BLaER1 (cell line): ENCODE measurements at regions not wholly inside any gene's neighbourhood (a gene's known extent, or its start where the extent isn't known, plus 50 kb on each side); places are given as distances from the start of the nearest gene placed in this dataset.

Experiments
- H3K27ac ChIP-seq: shearing (Covaris generic); formaldehyde crosslinking; 2 replicates; pipeline ENCODE4 v1.8.1; 2022
- H3K27me3 ChIP-seq: shearing (Covaris generic); formaldehyde crosslinking; 2 replicates; pipeline ENCODE4 v1.8.1; 2022
- H3K36me3 ChIP-seq: shearing (Covaris generic); formaldehyde crosslinking; 2 replicates; pipeline ENCODE4 v1.8.1; 2022
- H3K4me1 ChIP-seq: shearing (Covaris generic); formaldehyde crosslinking; 2 replicates; pipeline ENCODE4 v1.8.1; 2022
- H3K4me2 ChIP-seq: shearing (Covaris generic); formaldehyde crosslinking; 2 replicates; pipeline ENCODE4 v1.8.1; 2022
- H3K4me3 ChIP-seq: shearing (Covaris generic); formaldehyde crosslinking; 2 replicates; pipeline ENCODE4 v1.8.1; 2022
- H3K9ac ChIP-seq: shearing (Covaris generic); formaldehyde crosslinking; 2 replicates; pipeline ENCODE4 v1.8.1; 2022
- H3K9me3 ChIP-seq: shearing (Covaris generic); formaldehyde crosslinking; 2 replicates; pipeline ENCODE4 v1.8.1; 2022
- H4K20me1 ChIP-seq: shearing (Covaris generic); formaldehyde crosslinking; 2 replicates; pipeline ENCODE4 v1.8.1; 2022
- Cebpa-rat ChIP-seq: shearing (Covaris generic); IDR thresholded peaks from 2 replicates; pipeline ENCODE4 v1.8.1; 2022

GRCh38 chr10:2083591-2083990, 346.3 kb upstream of the ADARB2 start:
- no peaks in the 10 kb centered on the region for H3K36me3 ChIP-seq
- no peaks in the 10 kb centered on the region for H3K4me1 ChIP-seq
- no peak overlapping the region for H3K27ac ChIP-seq
- H3K9me3 ChIP-seq: peaks cover 7% of the 10 kb centered on the region
- no peak overlapping the region for H3K4me2 ChIP-seq
- no peak for TF ChIP-seq Cebpa-rat
- no peaks in the 10 kb centered on the region for H3K27me3 ChIP-seq
- no peak overlapping the region for H3K4me3 ChIP-seq
- H3K9ac ChIP-seq: no peak overlapping the region
- H4K20me1 ChIP-seq: no peaks in the 10 kb centered on the region

DNA sequence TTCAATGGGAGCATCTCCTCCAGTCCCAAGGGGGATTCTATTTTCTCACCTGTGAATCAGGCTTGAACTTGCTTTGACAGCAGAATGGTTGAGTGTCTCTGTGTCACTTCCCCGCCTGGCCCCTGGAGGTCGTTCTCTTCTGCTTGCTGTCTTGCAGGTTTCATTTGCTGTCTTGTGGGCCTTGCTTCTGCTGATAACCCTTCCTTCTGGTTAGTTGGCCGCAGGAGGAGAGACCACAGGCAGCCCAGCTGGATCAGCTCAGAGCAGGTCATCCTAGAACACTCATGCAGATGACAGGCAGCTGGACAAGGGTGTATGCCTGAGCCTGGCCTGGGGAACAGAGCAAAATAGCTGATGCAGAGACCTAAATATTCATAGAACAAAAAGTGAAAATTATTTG, 344.2 kb upstream of the ADARB2 start:
- no peaks in the 10 kb centered on the region for H3K27me3 ChIP-seq
- H3K4me1 ChIP-seq: no peaks in the 10 kb centered on the region
- no peaks in the 10 kb centered on the region for H4K20me1 ChIP-seq
- H3K9ac ChIP-seq: no peak overlapping the region
- no peaks in the 10 kb centered on the region for H3K36me3 ChIP-seq
- no peak overlapping the region for H3K4me2 ChIP-seq
- no peaks in the 10 kb centered on the region for H3K9me3 ChIP-seq
- H3K27ac ChIP-seq: no peak overlapping the region
- no peak overlapping the region for H3K4me3 ChIP-seq
- TF ChIP-seq Cebpa-rat: no peak

DNA sequence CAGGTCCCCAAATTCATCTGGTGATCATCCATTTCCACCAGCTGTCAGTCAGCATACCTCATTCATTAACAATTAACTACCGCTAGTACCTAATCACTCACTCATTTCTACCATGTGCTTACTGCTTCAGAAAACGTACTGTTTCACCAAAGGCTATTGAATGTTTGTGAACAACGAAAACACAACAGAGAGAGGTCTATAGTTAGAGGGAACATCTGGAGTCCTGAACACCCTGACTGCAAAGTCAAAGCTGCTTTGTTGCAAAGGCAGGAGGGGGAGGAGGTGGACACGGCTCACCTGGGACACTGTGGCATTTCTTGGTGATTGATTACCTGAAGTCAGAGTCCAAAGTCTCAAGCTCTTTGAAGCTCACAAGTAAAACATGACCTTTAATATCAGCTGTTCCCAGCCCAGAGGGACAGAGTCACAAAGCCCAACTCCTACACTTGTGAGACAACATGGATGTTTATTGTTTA, 342.3 kb upstream of the ADARB2 start:
- Histone ChIP-seq H3K4me3 (no peak overlapping the region), H4K20me1 (no peaks in the 10 kb centered on the region), H3K4me2 (no peak overlapping the region), H3K27ac (no peak overlapping the region), H3K4me1 (no peaks in the 10 kb centered on the region), H3K9ac (no peak overlapping the region), H3K27me3 (no peaks in the 10 kb centered on the region), H3K9me3 (no peaks in the 10 kb centered on the region), H3K36me3 (no peaks in the 10 kb centered on the region)
- TF ChIP-seq Cebpa-rat: no peak

DNA sequence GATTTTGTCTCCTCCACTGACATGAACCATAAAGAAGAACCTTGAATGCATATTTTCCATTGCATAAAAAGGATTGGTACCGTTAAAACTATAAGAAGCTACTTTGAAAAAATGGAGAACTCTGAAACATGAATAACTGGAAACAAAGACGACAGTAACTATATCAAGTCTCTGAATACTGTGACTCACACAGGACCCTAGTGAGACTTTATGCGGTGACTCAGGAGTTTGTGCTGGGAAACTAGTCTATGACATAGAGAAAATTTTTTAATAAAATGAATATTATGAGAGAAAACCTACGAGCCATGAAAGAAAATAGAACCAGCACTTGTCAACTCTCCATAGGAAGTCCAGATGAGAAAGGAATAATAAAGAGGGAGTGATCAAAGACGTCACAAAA, 339.9 kb upstream of the ADARB2 start:
- Histone ChIP-seq H3K4me1 (no peaks in the 10 kb centered on the region), H3K4me2 (no peak overlapping the region), H4K20me1 (no peaks in the 10 kb centered on the region), H3K9ac (no peak overlapping the region), H3K9me3 (no peaks in the 10 kb centered on the region), H3K36me3 (no peaks in the 10 kb centered on the region), H3K27me3 (no peaks in the 10 kb centered on the region), H3K4me3 (no peak overlapping the region), H3K27ac (no peak overlapping the region)
- TF ChIP-seq Cebpa-rat: no peak

- TF ChIP-seq Cebpa-rat: no peak
- H3K4me2 ChIP-seq: no peak overlapping the region
- no peaks in the 10 kb centered on the region for H3K9me3 ChIP-seq
- H4K20me1 ChIP-seq: no peaks in the 10 kb centered on the region
- H3K4me1 ChIP-seq: no peaks in the 10 kb centered on the region
- no peak overlapping the region for H3K9ac ChIP-seq
- no peak overlapping the region for H3K4me3 ChIP-seq
- H3K27ac ChIP-seq: no peak overlapping the region
- no peaks in the 10 kb centered on the region for H3K27me3 ChIP-seq
- H3K36me3 ChIP-seq: no peaks in the 10 kb centered on the region
Observed at GRCh38 chr10:2076528-2076927, 339.2 kb upstream of the ADARB2 start.

- TF ChIP-seq Cebpa-rat: no peak
- Histone ChIP-seq H3K9ac (no peak overlapping the region), H4K20me1 (no peaks in the 10 kb centered on the region), H3K4me1 (no peaks in the 10 kb centered on the region), H3K4me2 (no peak overlapping the region), H3K9me3 (peaks cover 21% of the 10 kb centered on the region), H3K27me3 (no peaks in the 10 kb centered on the region), H3K4me3 (no peak overlapping the region), H3K36me3 (no peaks in the 10 kb centered on the region), H3K27ac (no peak overlapping the region)
Observed at GRCh38 chr10:2067015-2067414, 329.7 kb upstream of the ADARB2 start.

- no peaks in the 10 kb centered on the region for H4K20me1 ChIP-seq
- peaks cover 7% of the 10 kb centered on the region; the same call in 1 of the 2 replicates for H3K4me1 ChIP-seq
- H3K27ac ChIP-seq: no peak overlapping the region
- H3K9me3 ChIP-seq: peaks cover 2% of the 10 kb centered on the region
- H3K4me3 ChIP-seq: no peak overlapping the region
- H3K36me3 ChIP-seq: no peaks in the 10 kb centered on the region
- H3K27me3 ChIP-seq: no peaks in the 10 kb centered on the region
- TF ChIP-seq Cebpa-rat: no peak
- H3K9ac ChIP-seq: no peak overlapping the region
- H3K4me2 ChIP-seq: no peak overlapping the region
Observed at GRCh38 chr10:2054728-2055127, 317.4 kb upstream of the ADARB2 start.

- Histone ChIP-seq H3K4me3 (no peak overlapping the region), H3K9me3 (peaks cover 11% of the 10 kb centered on the region), H3K27me3 (no peaks in the 10 kb centered on the region), H3K27ac (no peak overlapping the region), H3K4me1 (peaks cover 7% of the 10 kb centered on the region; the same call in 1 of the 2 replicates), H4K20me1 (no peaks in the 10 kb centered on the region), H3K9ac (no peak overlapping the region), H3K36me3 (no peaks in the 10 kb centered on the region), H3K4me2 (no peak overlapping the region)
- TF ChIP-seq Cebpa-rat: no peak
Observed at GRCh38 chr10:2053805-2054204, 316.5 kb upstream of the ADARB2 start.

DNA sequence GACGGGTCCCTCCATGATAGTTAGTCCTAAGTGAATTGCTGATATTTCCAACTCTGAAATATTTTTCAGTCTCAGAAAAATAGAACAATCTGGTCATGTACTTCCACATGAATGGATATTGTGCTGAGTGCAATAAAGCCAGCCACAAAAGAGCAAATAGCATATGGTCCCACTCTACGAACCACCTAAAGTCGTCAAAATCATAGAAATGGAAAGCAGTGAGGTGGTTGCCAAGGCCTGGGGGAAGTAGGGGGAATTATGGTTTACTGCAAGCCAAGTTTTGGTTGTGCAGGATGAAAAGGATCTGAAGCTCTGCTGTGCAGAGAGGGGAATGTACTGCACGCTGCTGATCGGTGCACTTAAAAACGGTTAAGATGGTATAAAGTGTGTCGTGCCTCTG, 313.8 kb upstream of the ADARB2 start:
- no peak overlapping the region for H3K27ac ChIP-seq
- no peaks in the 10 kb centered on the region for H3K27me3 ChIP-seq
- H3K36me3 ChIP-seq: no peaks in the 10 kb centered on the region
- no peak overlapping the region for H3K9ac ChIP-seq
- no peaks in the 10 kb centered on the region for H3K4me1 ChIP-seq
- no peak overlapping the region for H3K4me2 ChIP-seq
- H4K20me1 ChIP-seq: no peaks in the 10 kb centered on the region
- TF ChIP-seq Cebpa-rat: no peak
- no peak overlapping the region for H3K4me3 ChIP-seq
- peaks cover 17% of the 10 kb centered on the region for H3K9me3 ChIP-seq

- H3K4me3 ChIP-seq: no peak overlapping the region
- no peaks in the 10 kb centered on the region for H3K36me3 ChIP-seq
- no peak overlapping the region for H3K4me2 ChIP-seq
- H3K4me1 ChIP-seq: no peaks in the 10 kb centered on the region
- H3K9ac ChIP-seq: no peak overlapping the region
- H3K27ac ChIP-seq: no peak overlapping the region
- peaks cover 17% of the 10 kb centered on the region for H3K9me3 ChIP-seq
- TF ChIP-seq Cebpa-rat: no peak
- no peaks in the 10 kb centered on the region for H4K20me1 ChIP-seq
- H3K27me3 ChIP-seq: no peaks in the 10 kb centered on the region
Observed at GRCh38 chr10:2049560-2049959, 312.2 kb upstream of the ADARB2 start.

GRCh38 chr10:2048337-2048973, 311.1 kb upstream of the ADARB2 start:
- no peaks in the 10 kb centered on the region for H4K20me1 ChIP-seq
- no peak overlapping the region for H3K27ac ChIP-seq
- peaks cover 17% of the 10 kb centered on the region for H3K9me3 ChIP-seq
- no peaks in the 10 kb centered on the region for H3K27me3 ChIP-seq
- H3K36me3 ChIP-seq: no peaks in the 10 kb centered on the region
- no peak overlapping the region for H3K9ac ChIP-seq
- no peak overlapping the region for H3K4me3 ChIP-seq
- no peaks in the 10 kb centered on the region for H3K4me1 ChIP-seq
- no peak overlapping the region for H3K4me2 ChIP-seq
- TF ChIP-seq Cebpa-rat: no peak
